Thyroid gland (tissue), 4 donors: ENCODE measurements at regions not wholly inside any gene's neighbourhood (a gene's known extent, or its start where the extent isn't known, plus 50 kb on each side); places are given as distances from the start of the nearest gene placed in this dataset.

Source experiments
- CTCF ChIP-seq, 6 experiments: fragments of 200-600 bp in 3 of 6; fragments of 450-650 bp in 3 of 6; sonication (generic) in 3 of 6; IDR thresholded peaks; one replicate each; pipeline ENCODE4 v1.5.1; 2016 to 2019; ENCODE audit warnings: antibody characterized with exemption in 6 of 6, mild to moderate bottlenecking in 2 of 6, inconsistent platforms in 1 of 6, moderate library complexity in 1 of 6
- POLR2A ChIP-seq, 2 donors: fragments of 450-650 bp; IDR thresholded peaks; one replicate each; pipeline ENCODE4 v1.6.1; 2017; ENCODE audit warnings: antibody characterized with exemption in 2 of 2, mild to moderate bottlenecking in 2 of 2, moderate library complexity in 1 of 2

GRCh38 chr18:41075212-41075611 is 879.8 kb upstream of the PIK3C3 start:
- no peak for TF ChIP-seq CTCF (IDR thresholded peaks at IDR 0.05)
- TF ChIP-seq POLR2A (IDR thresholded peaks at IDR 0.05), result no peak
